ENCODE measurements at regions not wholly inside any gene's neighbourhood (a gene's known extent, or its start where the extent isn't known, plus 50 kb on each side); places are given as distances from the start of the nearest gene placed in this dataset.

GRCh38 chr6:48449002-48449401, 338.0 kb upstream of the PTCHD4 start:
- Histone ChIP-seq H3K36me3 (no peaks in the 10 kb centered on the region), H3K27ac (no peak overlapping the region), H3K4me3 (ENCODE audit: low read depth, low read length) (no peak overlapping the region), H3K9me3 (ENCODE audit: severe bottlenecking) (no peaks in the 10 kb centered on the region), H3K27me3 (ENCODE audit: insufficient read depth, low read depth, severe bottlenecking) (no peaks in the 10 kb centered on the region)
- peak; percentile 29; the same call in 1 of the 2 replicates for TF ChIP-seq CTCF (IDR thresholded peaks at IDR 0.05; ENCODE audit: low read depth, low read length)
- no peak for DNase-seq

- Histone ChIP-seq H3K36me3 (no peaks in the 10 kb centered on the region), H3K27ac (no peak overlapping the region), H3K9me3 (ENCODE audit: severe bottlenecking) (no peaks in the 10 kb centered on the region), H3K27me3 (ENCODE audit: insufficient read depth, low read depth, severe bottlenecking) (no peaks in the 10 kb centered on the region), H3K4me3 (ENCODE audit: low read depth, low read length) (no peak overlapping the region)
- TF ChIP-seq CTCF (IDR thresholded peaks at IDR 0.05; ENCODE audit: low read depth, low read length): no peak
- DNase-seq: no peak
Measured at GRCh38 chr6:48447251-48447650, 336.3 kb upstream of the PTCHD4 start.

GRCh38 chr6:48429610-48430009, 318.6 kb upstream of the PTCHD4 start:
- DNase-seq: no peak
- no peak for TF ChIP-seq CTCF (IDR thresholded peaks at IDR 0.05; ENCODE audit: low read depth, low read length)
- Histone ChIP-seq H3K27me3 (ENCODE audit: insufficient read depth, low read depth, severe bottlenecking) (no peaks in the 10 kb centered on the region), H3K36me3 (no peaks in the 10 kb centered on the region), H3K4me3 (ENCODE audit: low read depth, low read length) (no peak overlapping the region), H3K27ac (no peak overlapping the region), H3K9me3 (ENCODE audit: severe bottlenecking) (no peaks in the 10 kb centered on the region)

GRCh38 chr6:48429021-48429420, 318.0 kb upstream of the PTCHD4 start:
- H3K36me3 ChIP-seq: no peaks in the 10 kb centered on the region
- DNase-seq: no peak
- H3K27me3 ChIP-seq (ENCODE audit: insufficient read depth, low read depth, severe bottlenecking): no peaks in the 10 kb centered on the region
- no peaks in the 10 kb centered on the region for H3K9me3 ChIP-seq (ENCODE audit: severe bottlenecking)
- H3K27ac ChIP-seq: no peak overlapping the region
- no peak overlapping the region for H3K4me3 ChIP-seq (ENCODE audit: low read depth, low read length)
- TF ChIP-seq CTCF (IDR thresholded peaks at IDR 0.05; ENCODE audit: low read depth, low read length): no peak

- no peak for TF ChIP-seq CTCF (IDR thresholded peaks at IDR 0.05; ENCODE audit: low read depth, low read length)
Measured at GRCh38 chr6:48426636-48427035, 315.6 kb upstream of the PTCHD4 start.

GRCh38 chr6:48423640-48424365, 312.8 kb upstream of the PTCHD4 start:
- Histone ChIP-seq H3K27ac (no peak overlapping the region), H3K36me3 (no peaks in the 10 kb centered on the region), H3K27me3 (ENCODE audit: insufficient read depth, low read depth, severe bottlenecking) (no peaks in the 10 kb centered on the region), H3K9me3 (ENCODE audit: severe bottlenecking) (no peaks in the 10 kb centered on the region), H3K4me3 (ENCODE audit: low read depth, low read length) (no peak overlapping the region)
- TF ChIP-seq CTCF (IDR thresholded peaks at IDR 0.05; ENCODE audit: low read depth, low read length): no peak
- no peak for DNase-seq

More at GRCh38 chr6:48426636-48427035, 315.6 kb upstream of the PTCHD4 start:
- Histone ChIP-seq H3K27ac (no peak overlapping the region), H3K27me3 (ENCODE audit: insufficient read depth, low read depth, severe bottlenecking) (no peaks in the 10 kb centered on the region), H3K9me3 (ENCODE audit: severe bottlenecking) (no peaks in the 10 kb centered on the region), H3K36me3 (no peaks in the 10 kb centered on the region), H3K4me3 (ENCODE audit: low read depth, low read length) (no peak overlapping the region)
- DNase-seq: no peak

All from WERI-Rb-1 (cell line).